NT2/D1 (cell line): ENCODE measurements at regions not wholly inside any gene's neighbourhood (a gene's known extent, or its start where the extent isn't known, plus 50 kb on each side); places are given as distances from the start of the nearest gene placed in this dataset.

Source experiments
- YY1 ChIP-seq: IDR thresholded peaks from 2 replicates; pipeline ENCODE4 v1.6.1; 2011; ENCODE audit not compliant: insufficient read length, insufficient read depth
- ZNF274 ChIP-seq: IDR thresholded peaks from 2 replicates; pipeline ENCODE4 v1.6.1; 2011; ENCODE audit warnings: mild to moderate bottlenecking, low read depth, low read length

DNA sequence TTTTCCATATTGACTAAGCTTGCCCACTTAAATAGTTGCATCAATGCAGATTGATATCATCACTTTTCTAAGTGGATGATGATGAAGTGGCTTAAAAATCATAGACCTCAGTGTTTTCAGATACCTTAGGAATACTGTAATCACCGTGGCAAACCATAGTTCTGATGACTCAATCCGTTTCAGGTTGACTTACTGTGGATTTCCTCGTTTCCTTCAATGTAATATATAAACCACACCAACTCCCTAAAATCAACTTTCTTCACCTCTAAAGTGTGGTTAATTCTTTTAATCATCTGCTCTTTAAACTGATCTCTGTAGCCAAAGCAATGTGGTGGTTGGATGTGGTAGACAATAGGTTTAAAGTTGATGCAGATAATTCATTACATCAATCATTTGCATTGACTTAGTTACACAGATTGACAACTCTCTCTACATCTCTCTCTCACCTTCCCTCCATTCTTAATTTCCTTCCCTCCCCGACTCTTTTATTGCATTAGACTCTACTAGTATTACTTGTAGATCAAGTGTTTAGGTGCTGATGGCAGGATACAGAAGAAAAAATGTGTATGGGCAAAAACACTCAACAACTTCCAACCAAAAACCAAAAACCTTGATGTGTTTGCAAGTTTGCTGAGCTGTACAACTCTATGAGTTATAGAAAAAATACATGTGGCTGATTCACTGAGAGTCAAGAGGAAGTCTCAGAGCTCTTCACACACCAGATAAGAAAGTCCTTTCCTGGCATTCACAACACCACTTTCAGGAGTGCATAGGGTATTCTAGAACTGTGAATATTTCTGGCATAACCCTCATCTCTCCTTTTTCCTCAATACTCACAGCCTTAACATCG, 243.5 kb downstream of the NFKBIZ start:
- no peak for TF ChIP-seq YY1
- TF ChIP-seq ZNF274 = no peak
